ENCODE measurements at regions not wholly inside any gene's neighbourhood (a gene's known extent, or its start where the extent isn't known, plus 50 kb on each side); places are given as distances from the start of the nearest gene placed in this dataset.

DNA sequence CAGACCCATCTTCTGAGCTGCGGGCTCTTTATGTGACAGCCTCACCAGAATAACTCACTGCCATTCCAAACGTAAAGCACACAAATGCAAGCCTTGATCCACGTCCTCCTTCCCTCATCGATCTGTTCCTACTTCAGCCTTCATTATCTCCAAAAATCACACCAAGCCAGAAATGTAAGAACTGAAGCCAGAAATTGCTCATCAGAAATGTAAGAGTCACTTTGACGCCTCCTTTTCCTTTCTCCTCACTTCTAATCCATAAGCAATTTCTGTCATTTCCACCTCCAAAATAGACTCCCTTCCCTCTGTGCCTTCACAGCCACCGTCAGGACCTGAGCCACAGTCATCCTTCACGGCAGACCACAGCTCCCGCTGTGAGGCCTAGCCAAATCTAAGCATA lies 387.3 kb upstream of the B3GAT1 start:
- TF ChIP-seq, protein P1, sequence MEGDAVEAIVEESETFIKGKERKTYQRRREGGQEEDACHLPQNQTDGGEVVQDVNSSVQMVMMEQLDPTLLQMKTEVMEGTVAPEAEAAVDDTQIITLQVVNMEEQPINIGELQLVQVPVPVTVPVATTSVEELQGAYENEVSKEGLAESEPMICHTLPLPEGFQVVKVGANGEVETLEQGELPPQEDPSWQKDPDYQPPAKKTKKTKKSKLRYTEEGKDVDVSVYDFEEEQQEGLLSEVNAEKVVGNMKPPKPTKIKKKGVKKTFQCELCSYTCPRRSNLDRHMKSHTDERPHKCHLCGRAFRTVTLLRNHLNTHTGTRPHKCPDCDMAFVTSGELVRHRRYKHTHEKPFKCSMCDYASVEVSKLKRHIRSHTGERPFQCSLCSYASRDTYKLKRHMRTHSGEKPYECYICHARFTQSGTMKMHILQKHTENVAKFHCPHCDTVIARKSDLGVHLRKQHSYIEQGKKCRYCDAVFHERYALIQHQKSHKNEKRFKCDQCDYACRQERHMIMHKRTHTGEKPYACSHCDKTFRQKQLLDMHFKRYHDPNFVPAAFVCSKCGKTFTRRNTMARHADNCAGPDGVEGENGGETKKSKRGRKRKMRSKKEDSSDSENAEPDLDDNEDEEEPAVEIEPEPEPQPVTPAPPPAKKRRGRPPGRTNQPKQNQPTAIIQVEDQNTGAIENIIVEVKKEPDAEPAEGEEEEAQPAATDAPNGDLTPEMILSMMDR (IDR thresholded peaks at IDR 0.05): no peak
- TF ChIP-seq EZH2 (IDR thresholded peaks at IDR 0.05; ENCODE audit: borderline replicate concordance, insufficient read depth, low read depth, low read length, poor library complexity, severe bottlenecking): no peak
